ENCODE measurements at regions not wholly inside any gene's neighbourhood (a gene's known extent, or its start where the extent isn't known, plus 50 kb on each side); places are given as distances from the start of the nearest gene placed in this dataset.
"Not testable (repeated sequence)": the region's sequence is repeated elsewhere in the genome, so short reads cannot be mapped to it uniquely, and the experiment has no call there.

DNA sequence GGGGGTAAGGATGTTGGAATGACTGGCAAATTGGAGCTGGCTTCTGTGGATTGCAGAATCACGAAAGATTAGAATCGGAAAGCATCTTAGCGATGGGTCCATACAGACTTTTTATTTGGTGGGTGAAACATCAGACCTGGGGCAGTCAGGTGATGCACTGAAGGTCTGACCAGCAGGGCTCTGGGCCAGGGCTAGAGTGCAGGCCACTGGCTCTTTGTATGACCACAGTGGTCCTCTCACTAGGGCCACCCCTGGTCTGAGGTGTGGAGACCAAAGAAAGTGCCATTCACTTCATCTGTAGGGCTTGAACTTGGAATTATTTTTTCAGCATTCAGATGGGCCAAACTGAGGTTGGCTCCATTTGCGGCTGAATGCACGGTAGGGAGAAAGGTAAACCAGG is 306.4 kb downstream of the RPS6KC1 start:
- Mint-ChIP-seq H3K4me1 (ENCODE audit: low read depth) (no peaks in the 10 kb centered on the region), H3K27me3 (ENCODE audit: low read depth) (peaks cover 6% of the 10 kb centered on the region), H3K4me3 (no peak overlapping the region), H3K27ac (no peak overlapping the region), H3K9me3 (no peaks in the 10 kb centered on the region), H3K36me3 (ENCODE audit: insufficient read depth in 2 of 2) (no peaks in the 10 kb centered on the region)
- ATAC-seq (replicated peaks in 1 of 2) (no peak), DNase-seq (no peak)

DNA sequence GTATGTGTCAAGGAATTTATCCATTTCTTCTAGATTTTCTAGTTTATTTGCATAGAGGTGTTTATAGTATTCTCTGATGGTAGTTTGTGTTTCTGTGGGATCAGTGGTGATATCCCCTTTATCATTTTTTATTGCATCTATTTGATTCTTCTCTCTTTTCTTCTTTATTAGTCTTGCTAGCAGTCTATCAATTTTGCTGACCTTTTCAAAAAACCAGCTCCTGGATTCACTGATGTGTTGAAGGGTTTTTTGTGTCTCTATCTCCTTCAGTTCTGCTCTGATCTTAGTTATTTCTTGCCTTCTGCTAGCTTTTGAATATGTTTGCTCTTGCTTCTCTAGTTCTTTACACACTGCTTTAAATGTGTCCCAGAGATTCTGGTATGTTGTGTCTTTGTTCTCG is 307.3 kb downstream of the RPS6KC1 start:
- H3K9me3 Mint-ChIP-seq; H3K4me1 Mint-ChIP-seq (ENCODE audit: low read depth); H3K27me3 Mint-ChIP-seq (ENCODE audit: low read depth); H3K27ac Mint-ChIP-seq; DNase-seq; H3K36me3 Mint-ChIP-seq (ENCODE audit: insufficient read depth in 2 of 2); ATAC-seq (replicated peaks in 1 of 2); H3K4me3 Mint-ChIP-seq: not testable (repeated sequence)

DNA sequence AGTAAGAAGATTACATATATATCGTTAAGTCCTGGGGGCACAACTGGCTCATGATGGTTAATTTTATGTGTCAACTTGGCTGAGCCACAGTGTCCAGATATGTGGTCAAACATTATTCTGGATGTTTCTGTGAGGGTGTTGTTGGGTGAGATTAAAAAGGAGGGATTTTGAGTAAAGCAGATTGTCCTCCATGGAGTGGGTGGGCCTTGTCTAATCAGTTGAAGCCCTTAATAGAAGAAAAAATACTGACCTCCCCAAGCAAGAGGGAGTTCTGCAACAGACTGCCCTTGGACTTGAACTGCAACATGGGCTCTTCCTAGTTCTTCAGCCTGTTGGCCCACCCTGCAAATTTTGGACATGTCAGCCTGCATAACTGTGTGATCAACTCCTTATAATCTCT is 311.6 kb downstream of the RPS6KC1 start:
- no peaks in the 10 kb centered on the region for H3K4me1 Mint-ChIP-seq (ENCODE audit: low read depth)
- ATAC-seq (replicated peaks in 1 of 2) = no peak
- DNase-seq = no peak
- H3K9me3 Mint-ChIP-seq = no peaks in the 10 kb centered on the region
- H3K36me3 Mint-ChIP-seq (ENCODE audit: insufficient read depth in 2 of 2) = peaks cover 0 to 2% of the 10 kb centered on the region in 2 donors
- H3K27me3 Mint-ChIP-seq (ENCODE audit: low read depth) = no peaks in the 10 kb centered on the region
- H3K4me3 Mint-ChIP-seq = no peak overlapping the region
- no peak overlapping the region for H3K27ac Mint-ChIP-seq

DNA sequence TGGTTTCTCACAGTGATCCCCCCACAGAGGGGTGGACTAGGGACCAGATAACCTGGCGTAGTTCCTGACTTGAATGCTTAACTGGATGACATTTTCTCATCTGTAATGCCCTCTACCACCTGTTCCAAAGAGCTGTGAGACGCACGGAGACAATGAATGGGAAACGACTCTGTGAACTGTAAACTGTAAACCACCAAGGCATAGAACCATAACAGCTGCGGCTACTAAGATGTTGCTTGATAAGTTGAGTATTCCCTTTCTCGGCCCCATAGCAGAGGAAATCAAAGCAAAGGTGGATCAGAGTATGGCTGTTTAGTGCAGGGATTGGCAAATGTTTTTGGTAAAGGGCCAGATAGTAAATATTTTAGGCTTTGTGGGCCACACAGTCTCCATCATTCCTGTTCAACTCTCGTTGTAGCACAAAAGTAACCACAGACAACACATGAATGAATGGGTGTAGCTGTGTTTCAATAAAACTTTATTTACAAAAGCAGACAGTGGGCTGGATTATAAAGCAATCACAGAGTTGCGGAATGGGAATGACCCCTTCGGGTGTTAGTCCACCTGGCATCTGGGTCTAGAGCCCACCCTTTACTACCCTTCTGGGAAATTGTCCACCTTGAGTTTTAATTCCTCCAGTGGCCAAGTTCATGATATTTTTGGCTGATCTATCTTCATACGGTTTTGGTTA is 315.2 kb downstream of the RPS6KC1 start:
- DNase-seq = no peak
- Mint-ChIP-seq H3K4me3 (no peak overlapping the region), H3K27me3 (ENCODE audit: low read depth) (no peaks in the 10 kb centered on the region), H3K27ac (no peak overlapping the region), H3K4me1 (ENCODE audit: low read depth) (no peaks in the 10 kb centered on the region), H3K9me3 (no peaks in the 10 kb centered on the region), H3K36me3 (ENCODE audit: insufficient read depth in 2 of 2) (peaks cover 0 to 2% of the 10 kb centered on the region in 2 donors)
- no peak for ATAC-seq (replicated peaks in 1 of 2)

DNA sequence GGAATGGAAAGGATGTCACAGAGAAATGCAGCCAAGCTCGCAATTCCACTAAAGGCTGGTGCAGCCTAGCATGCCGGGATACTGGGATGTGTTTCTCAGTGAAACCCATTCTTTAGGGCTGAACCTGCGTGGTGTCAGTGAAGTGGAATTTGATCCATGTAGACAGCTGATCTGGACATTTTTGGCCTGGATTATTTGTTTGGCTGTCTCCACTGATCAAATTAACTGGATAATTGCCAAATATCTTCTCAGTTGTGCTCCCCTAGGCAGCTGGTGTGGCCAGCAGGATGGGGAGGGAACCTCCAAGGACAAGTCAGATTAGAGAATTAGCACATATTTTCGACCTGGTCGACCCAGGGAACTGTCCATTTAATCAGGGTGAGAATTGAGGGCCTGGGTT is 318.4 kb downstream of the RPS6KC1 start:
- no peak overlapping the region for H3K4me3 Mint-ChIP-seq
- H3K36me3 Mint-ChIP-seq (ENCODE audit: insufficient read depth in 2 of 2) = no peaks in the 10 kb centered on the region
- no peak for DNase-seq
- no peaks in the 10 kb centered on the region for H3K4me1 Mint-ChIP-seq (ENCODE audit: low read depth)
- no peak for ATAC-seq (replicated peaks in 1 of 2)
- no peak overlapping the region for H3K27ac Mint-ChIP-seq
- H3K9me3 Mint-ChIP-seq = no peaks in the 10 kb centered on the region
- H3K27me3 Mint-ChIP-seq (ENCODE audit: low read depth) = no peaks in the 10 kb centered on the region

DNA sequence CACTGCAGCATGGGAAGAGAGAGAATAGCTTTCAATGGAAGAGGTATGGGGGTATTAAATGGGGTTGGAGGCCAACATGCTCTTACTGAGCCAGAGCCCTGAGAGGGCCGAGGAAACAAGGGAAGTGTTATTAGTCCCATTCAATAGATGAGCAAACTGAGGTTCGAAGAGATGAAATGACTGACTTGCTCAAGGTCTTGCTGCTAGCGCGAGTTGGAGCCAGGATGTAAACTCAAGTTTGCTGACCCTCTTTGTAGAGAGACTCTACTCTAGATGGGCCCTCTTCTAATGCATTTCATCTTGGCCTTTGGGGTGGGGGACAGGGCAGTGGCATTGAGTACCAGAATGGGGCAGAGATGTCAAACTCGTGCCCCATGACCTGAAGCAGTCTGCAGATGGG is 319.5 kb downstream of the RPS6KC1 start:
- H3K27ac Mint-ChIP-seq = no peak overlapping the region
- ATAC-seq (replicated peaks in 1 of 2) (no peak), DNase-seq (no peak)
- H3K36me3 Mint-ChIP-seq (ENCODE audit: insufficient read depth in 2 of 2) = no peaks in the 10 kb centered on the region
- no peak overlapping the region for H3K4me3 Mint-ChIP-seq
- H3K9me3 Mint-ChIP-seq = no peaks in the 10 kb centered on the region
- H3K27me3 Mint-ChIP-seq (ENCODE audit: low read depth) = no peaks in the 10 kb centered on the region
- H3K4me1 Mint-ChIP-seq (ENCODE audit: low read depth) = no peaks in the 10 kb centered on the region

DNA sequence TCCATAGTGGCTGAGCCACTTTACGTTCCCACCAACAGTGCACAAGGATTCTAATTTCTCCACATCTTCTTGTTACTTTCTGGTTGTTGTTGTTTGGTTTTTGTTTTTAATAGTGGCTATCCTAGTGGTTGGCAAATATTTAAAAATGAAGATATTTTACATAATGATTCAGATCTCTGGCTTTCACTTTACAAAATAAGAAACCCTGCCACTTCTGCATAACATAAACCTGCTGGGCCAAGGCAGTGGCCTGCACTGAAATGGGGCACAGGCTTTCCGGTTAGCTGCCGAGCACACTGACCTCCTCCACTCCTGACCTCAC is 320.4 kb downstream of the RPS6KC1 start:
- Mint-ChIP-seq H3K36me3 (ENCODE audit: insufficient read depth in 2 of 2) (no peaks in the 10 kb centered on the region), H3K4me1 (ENCODE audit: low read depth) (no peaks in the 10 kb centered on the region), H3K27me3 (ENCODE audit: low read depth) (no peaks in the 10 kb centered on the region), H3K9me3 (no peaks in the 10 kb centered on the region), H3K4me3 (no peak overlapping the region), H3K27ac (no peak overlapping the region)
- ATAC-seq (replicated peaks in 1 of 2) (no peak), DNase-seq (no peak)

DNA sequence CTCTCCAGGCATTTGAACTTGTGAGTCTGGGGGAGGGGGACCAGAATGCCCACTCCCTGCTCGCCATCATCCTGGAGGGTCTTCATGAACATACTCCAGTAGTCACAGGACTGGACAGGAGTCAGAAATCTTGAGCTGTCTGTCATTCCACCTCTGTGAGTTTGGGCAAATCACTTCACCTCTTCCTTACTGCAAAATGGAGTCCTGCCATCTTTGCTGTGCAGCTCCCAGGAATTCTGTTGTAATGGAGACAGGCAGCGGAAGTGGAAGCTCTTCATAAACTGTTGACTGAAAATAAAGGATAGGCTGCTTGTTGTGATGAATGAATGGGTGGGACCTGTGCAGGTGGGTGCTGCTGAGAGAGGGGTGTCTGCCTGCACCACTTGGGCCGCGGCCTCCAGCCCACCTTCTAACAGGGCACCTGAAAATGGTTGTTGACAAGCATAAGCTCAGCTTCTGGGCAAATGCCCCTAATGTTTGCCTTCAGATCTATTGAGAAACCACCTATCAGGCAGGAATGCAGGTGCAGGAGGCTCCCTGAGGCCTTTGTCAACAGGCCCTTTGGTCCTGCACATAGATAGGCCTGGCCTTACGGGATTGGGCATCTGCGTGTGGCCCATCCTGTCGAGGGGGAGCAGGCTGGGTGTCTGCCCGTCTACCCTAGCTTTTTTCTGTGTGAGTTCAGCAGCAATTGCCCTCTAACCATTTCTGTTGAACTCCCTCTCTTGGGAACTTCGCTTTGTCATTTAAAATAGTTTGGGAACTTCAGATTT is 321.0 kb downstream of the RPS6KC1 start:
- Mint-ChIP-seq H3K27ac (no peak overlapping the region), H3K36me3 (ENCODE audit: insufficient read depth in 2 of 2) (no peaks in the 10 kb centered on the region), H3K27me3 (ENCODE audit: low read depth) (no peaks in the 10 kb centered on the region), H3K4me1 (ENCODE audit: low read depth) (no peaks in the 10 kb centered on the region), H3K4me3 (no peak overlapping the region), H3K9me3 (no peaks in the 10 kb centered on the region)
- no peak for ATAC-seq (replicated peaks in 1 of 2)
- DNase-seq = no peak

DNA sequence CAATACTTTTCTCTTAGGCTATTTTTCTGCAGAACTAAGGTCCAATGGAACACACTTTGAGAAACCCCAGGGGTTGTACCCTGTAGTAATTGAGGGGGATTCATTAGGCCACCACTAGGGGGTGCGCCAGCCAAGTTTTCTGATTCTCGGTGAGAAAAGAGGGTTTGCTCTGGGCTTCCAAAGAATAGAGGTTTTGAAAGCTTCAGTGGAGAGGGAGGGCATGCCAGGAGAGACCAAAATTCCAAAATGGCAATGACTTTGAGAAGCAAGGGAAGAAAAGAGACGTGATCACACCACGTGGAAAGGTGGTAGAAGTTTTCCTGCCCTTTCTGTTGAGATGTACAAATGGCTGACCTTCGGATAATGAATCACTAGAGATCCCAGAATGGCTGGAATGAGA is 323.3 kb downstream of the RPS6KC1 start:
- H3K27ac Mint-ChIP-seq = no peak overlapping the region
- ATAC-seq (replicated peaks in 1 of 2) (peak in 1 of 2 donors; percentile 36), DNase-seq (peak; percentile 60 to 71)
- H3K36me3 Mint-ChIP-seq (ENCODE audit: insufficient read depth in 2 of 2) = no peaks in the 10 kb centered on the region
- H3K4me3 Mint-ChIP-seq = no peak overlapping the region
- no peaks in the 10 kb centered on the region for H3K27me3 Mint-ChIP-seq (ENCODE audit: low read depth)
- H3K4me1 Mint-ChIP-seq (ENCODE audit: low read depth) = no peaks in the 10 kb centered on the region
- no peaks in the 10 kb centered on the region for H3K9me3 Mint-ChIP-seq

DNA sequence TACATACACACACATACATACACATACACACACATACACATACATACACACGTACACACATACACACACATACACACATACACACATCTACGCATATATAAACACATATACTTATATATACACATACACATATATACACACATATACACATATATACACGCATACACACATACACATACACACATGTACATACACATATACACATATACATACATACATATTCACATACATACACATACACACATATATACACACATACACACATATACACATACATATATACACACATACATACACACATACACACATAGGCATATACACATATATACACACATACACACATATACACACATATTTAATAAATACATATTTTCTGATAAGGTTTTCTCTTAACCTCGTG is 324.0 kb downstream of the RPS6KC1 start:
- Mint-ChIP-seq H3K9me3 (no peaks in the 10 kb centered on the region), H3K4me3 (no peak overlapping the region), H3K36me3 (ENCODE audit: insufficient read depth in 2 of 2) (no peaks in the 10 kb centered on the region), H3K4me1 (ENCODE audit: low read depth) (no peaks in the 10 kb centered on the region), H3K27ac (no peak overlapping the region), H3K27me3 (ENCODE audit: low read depth) (no peaks in the 10 kb centered on the region)
- no peak for DNase-seq
- ATAC-seq (replicated peaks in 1 of 2) = no peak

DNA sequence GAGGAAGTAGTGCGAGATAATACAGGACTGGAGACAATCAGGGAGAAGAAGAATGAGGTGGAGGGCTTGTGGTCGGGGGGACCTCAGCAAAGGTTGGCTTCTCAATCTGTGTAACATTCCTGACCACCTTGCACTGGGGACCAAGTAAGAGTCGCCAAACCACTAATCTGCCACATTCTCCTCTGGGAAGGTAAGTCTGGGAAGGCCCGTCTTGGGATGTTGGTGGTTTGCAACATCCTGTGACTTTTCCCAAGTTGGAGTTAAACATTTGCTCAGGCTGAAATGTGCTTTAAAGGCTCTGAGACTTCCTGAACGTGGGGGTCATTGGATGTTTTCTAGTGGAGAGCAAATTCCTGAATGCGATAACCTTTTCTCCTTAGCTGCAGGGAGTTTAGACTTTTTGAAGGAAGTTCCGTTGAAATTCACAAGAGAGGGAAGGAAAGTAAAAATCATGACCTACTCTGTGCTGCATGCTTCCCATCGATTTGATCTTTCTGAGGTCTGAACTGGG is 325.9 kb downstream of the RPS6KC1 start:
- Mint-ChIP-seq H3K27ac (no peak overlapping the region), H3K4me1 (ENCODE audit: low read depth) (no peaks in the 10 kb centered on the region), H3K36me3 (ENCODE audit: insufficient read depth in 2 of 2) (no peaks in the 10 kb centered on the region), H3K4me3 (no peak overlapping the region), H3K27me3 (ENCODE audit: low read depth) (no peaks in the 10 kb centered on the region), H3K9me3 (no peaks in the 10 kb centered on the region)
- DNase-seq (no peak), ATAC-seq (replicated peaks in 1 of 2) (no peak)

DNA sequence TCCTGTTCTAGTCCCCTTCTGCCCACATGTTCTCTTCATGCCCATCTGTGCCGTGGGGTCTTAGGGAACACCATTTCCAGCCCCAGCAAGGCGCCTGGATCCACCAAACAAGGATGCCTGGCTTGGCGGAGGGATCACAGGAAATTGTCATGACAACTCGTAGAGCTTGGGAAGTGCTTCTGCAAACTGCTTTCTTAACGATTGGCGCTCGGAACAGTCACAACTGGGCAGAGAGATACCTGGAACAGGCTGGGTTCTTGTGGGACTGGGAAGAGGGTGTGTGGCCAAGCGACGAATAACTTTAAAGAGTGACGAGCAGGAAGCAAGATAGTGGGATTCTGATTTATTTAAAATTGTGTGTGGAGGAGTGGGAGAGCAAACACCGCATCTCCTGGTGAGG is 329.8 kb downstream of the RPS6KC1 start:
- Mint-ChIP-seq H3K4me1 (ENCODE audit: low read depth) (no peaks in the 10 kb centered on the region), H3K36me3 (ENCODE audit: insufficient read depth in 2 of 2) (no peaks in the 10 kb centered on the region), H3K4me3 (no peak overlapping the region)

DNA sequence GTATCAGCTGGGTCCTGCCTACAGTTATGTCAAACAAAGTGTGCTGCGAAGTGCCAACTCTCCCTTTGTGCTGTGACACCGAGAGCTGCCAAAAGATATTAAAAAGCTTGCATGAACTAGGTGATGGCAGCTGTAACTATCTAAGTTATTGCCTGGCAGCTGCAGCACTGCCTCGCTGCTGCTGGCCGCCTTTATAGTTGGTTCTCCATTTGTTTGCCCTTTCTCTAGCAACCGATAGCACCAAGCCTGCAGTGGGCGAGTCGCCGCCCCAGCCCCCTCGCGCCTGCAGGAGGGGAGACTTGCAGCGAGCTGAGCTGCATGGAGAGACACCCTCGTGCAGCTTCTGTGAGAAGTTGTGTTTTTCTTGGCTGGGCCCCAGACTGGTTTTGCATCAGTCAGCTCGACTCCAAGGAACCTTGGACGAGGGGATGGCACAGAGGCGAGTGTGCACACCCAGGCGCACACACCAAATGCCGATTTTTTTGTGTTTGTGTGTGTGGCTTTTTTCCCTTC is 330.6 kb downstream of the RPS6KC1 start:
- no peaks in the 10 kb centered on the region for H3K4me1 Mint-ChIP-seq (ENCODE audit: low read depth)
- H3K4me3 Mint-ChIP-seq = no peak overlapping the region
- H3K27me3 Mint-ChIP-seq (ENCODE audit: low read depth) = no peaks in the 10 kb centered on the region
- H3K9me3 Mint-ChIP-seq = no peaks in the 10 kb centered on the region
- no peak overlapping the region for H3K27ac Mint-ChIP-seq
- DNase-seq (no peak), ATAC-seq (replicated peaks in 1 of 2) (no peak)
- no peaks in the 10 kb centered on the region for H3K36me3 Mint-ChIP-seq (ENCODE audit: insufficient read depth in 2 of 2)

More for the DNA sequence above, 329.8 kb downstream of the RPS6KC1 start:
- no peak for DNase-seq
- no peaks in the 10 kb centered on the region for H3K27me3 Mint-ChIP-seq (ENCODE audit: low read depth)
- no peaks in the 10 kb centered on the region for H3K9me3 Mint-ChIP-seq
- no peak overlapping the region for H3K27ac Mint-ChIP-seq
- ATAC-seq (replicated peaks in 1 of 2) = no peak

All from activated T-cell treated with anti-CD3 and anti-CD28 coated beads, Interleukin-2, amount 50 U/mL, for 72 hours (primary cell).